ENCODE measurements at regions not wholly inside any gene's neighbourhood (a gene's known extent, or its start where the extent isn't known, plus 50 kb on each side); places are given as distances from the start of the nearest gene placed in this dataset.

- no peak for TF ChIP-seq POLR2A (IDR thresholded peaks at IDR 0.05)
- no peak for TF ChIP-seq CTCF (IDR thresholded peaks at IDR 0.05)
- no peak for TF ChIP-seq POLR2AphosphoS5 (IDR thresholded peaks at IDR 0.05)
Observed at GRCh38 chr18:39911716-39912115, 2043.3 kb upstream of the PIK3C3 start.
